Keratinocyte (primary cell): ENCODE measurements at regions not wholly inside any gene's neighbourhood (a gene's known extent, or its start where the extent isn't known, plus 50 kb on each side); places are given as distances from the start of the nearest gene placed in this dataset.

ENCODE experiments used
- DNase-seq: peaks from one replicate; pipeline ENCODE4 v3.0.0-alpha.2; 2011; ENCODE audit warnings: low read depth, missing footprints, low spot score
- FAIRE-seq: peaks from 2 replicates; lab custom pipeline; 2011; peaks lifted over from hg19 to GRCh38; lab: Jason Lieb, UNC
- H2AFZ ChIP-seq: 2 replicates; pipeline ENCODE4 v1.6.0; 2012; ENCODE audit warnings: low read length, control low read depth, inconsistent platforms; ENCODE audit not compliant: control insufficient read depth
- H3K27ac ChIP-seq: 2 replicates; pipeline ENCODE4 v1.5.1; 2011; ENCODE audit warnings: low read length; ENCODE audit not compliant: control insufficient read depth, insufficient read depth
- H3K27me3 ChIP-seq: 3 replicates; pipeline ENCODE4 v1.6.0; 2011; ENCODE audit warnings: low read length; ENCODE audit not compliant: control insufficient read depth, insufficient read depth; ENCODE audit errors: extremely low read depth
- H3K36me3 ChIP-seq, 2 experiments: 2 replicates in 1 of 2; 3 replicates in 1 of 2; pipeline ENCODE4 v1.5.1; 2011; ENCODE audit warnings: low read length in 2 of 2, mild to moderate bottlenecking in 1 of 2; ENCODE audit not compliant: control insufficient read depth in 2 of 2, insufficient read depth in 2 of 2; ENCODE audit errors: extremely low read depth in 1 of 2
- H3K4me1 ChIP-seq: 3 replicates; pipeline ENCODE4 v1.5.1; 2011; ENCODE audit warnings: low read length; ENCODE audit not compliant: control insufficient read depth, insufficient read depth; ENCODE audit errors: extremely low read depth
- H3K4me2 ChIP-seq: 3 replicates; pipeline ENCODE4 v1.6.0; 2011; ENCODE audit warnings: low read depth, low read length; ENCODE audit not compliant: control insufficient read depth, insufficient read depth; ENCODE audit errors: extremely low read depth
- H3K4me3 ChIP-seq, 3 experiments: fragments of 200-600 bp in 1 of 3; sonication (generic) in 1 of 3; 2 replicates in 2 of 3; 3 replicates in 1 of 3; pipeline ENCODE4 v1.5.1; 2011 to 2016; ENCODE audit warnings: low read length in 3 of 3, mild to moderate bottlenecking in 3 of 3, control low read depth in 2 of 3, inconsistent platforms in 1 of 3, low read depth in 1 of 3, mixed read lengths in 1 of 3, mixed run types in 1 of 3, moderate library complexity in 1 of 3; ENCODE audit not compliant: control insufficient read depth in 2 of 3, insufficient read depth in 2 of 3; ENCODE audit errors: extremely low read depth in 1 of 3
- H3K79me2 ChIP-seq: 2 replicates; pipeline ENCODE4 v1.6.0; 2012; ENCODE audit warnings: low read length; ENCODE audit not compliant: control insufficient read depth, insufficient read depth
- H3K9ac ChIP-seq: 3 replicates; pipeline ENCODE4 v1.6.0; 2011; ENCODE audit warnings: low read length; ENCODE audit not compliant: control insufficient read depth, insufficient read depth; ENCODE audit errors: extremely low read depth
- H3K9me1 ChIP-seq: 3 replicates; pipeline ENCODE4 v1.6.0; 2011; ENCODE audit warnings: low read length; ENCODE audit not compliant: control insufficient read depth, insufficient read depth; ENCODE audit errors: extremely low read depth
- H3K9me3 ChIP-seq: 2 replicates; pipeline ENCODE4 v1.5.1; 2012; ENCODE audit warnings: low read depth, low read length; ENCODE audit not compliant: control insufficient read depth
- H4K20me1 ChIP-seq: 3 replicates; pipeline ENCODE4 v1.6.0; 2011; ENCODE audit warnings: low read length; ENCODE audit not compliant: control insufficient read depth, insufficient read depth; ENCODE audit errors: extremely low read depth
- EZH2 ChIP-seq: IDR thresholded peaks from one replicate; pipeline ENCODE4 v1.6.1; 2012; ENCODE audit warnings: inconsistent platforms, mild to moderate bottlenecking, low read length, moderate library complexity
- dilution Hi-C: fragments of 300-500 bp; cut with MboI; formaldehyde crosslinking; loops from one replicate; pipeline ENCODE4 v1.7.0; 2020; ENCODE audit warnings: low sequenced_read_pairs; ENCODE audit not compliant: extremely low pct_ligation_motif_present
- TF ChIP-seq, protein P1 (sequence below), 3 experiments: IDR thresholded peaks in 1 of 3; conservative IDR thresholded peaks in 1 of 3; optimal IDR thresholded peaks in 1 of 3; 2 replicates in 2 of 3; 3 replicates in 1 of 3; pipeline versions ENCODE3 to v1.5.1; 2011; ENCODE audit warnings: low read length in 3 of 3, mild to moderate bottlenecking in 3 of 3, moderate library complexity in 2 of 3, control low read depth in 1 of 3, inconsistent platforms in 1 of 3; ENCODE audit not compliant: insufficient read depth in 2 of 3; ENCODE audit errors: extremely low read depth in 1 of 3

- Histone ChIP-seq H3K9ac (no peak overlapping the region), H2AFZ (no peak overlapping the region), H3K79me2 (peaks cover 11% of the 10 kb centered on the region), H3K9me1 (no peaks in the 10 kb centered on the region), H4K20me1 (no peaks in the 10 kb centered on the region), H3K4me2 (no peak overlapping the region), H3K36me3 (no peaks in the 10 kb centered on the region), H3K27ac (no peak overlapping the region), H3K27me3 (no peaks in the 10 kb centered on the region), H3K9me3 (no peaks in the 10 kb centered on the region), H3K4me1 (no peaks in the 10 kb centered on the region), H3K4me3 (no peak overlapping the region)
- dilution Hi-C loops: no loop called here
- no peak for TF ChIP-seq EZH2
- TF ChIP-seq, protein P1, sequence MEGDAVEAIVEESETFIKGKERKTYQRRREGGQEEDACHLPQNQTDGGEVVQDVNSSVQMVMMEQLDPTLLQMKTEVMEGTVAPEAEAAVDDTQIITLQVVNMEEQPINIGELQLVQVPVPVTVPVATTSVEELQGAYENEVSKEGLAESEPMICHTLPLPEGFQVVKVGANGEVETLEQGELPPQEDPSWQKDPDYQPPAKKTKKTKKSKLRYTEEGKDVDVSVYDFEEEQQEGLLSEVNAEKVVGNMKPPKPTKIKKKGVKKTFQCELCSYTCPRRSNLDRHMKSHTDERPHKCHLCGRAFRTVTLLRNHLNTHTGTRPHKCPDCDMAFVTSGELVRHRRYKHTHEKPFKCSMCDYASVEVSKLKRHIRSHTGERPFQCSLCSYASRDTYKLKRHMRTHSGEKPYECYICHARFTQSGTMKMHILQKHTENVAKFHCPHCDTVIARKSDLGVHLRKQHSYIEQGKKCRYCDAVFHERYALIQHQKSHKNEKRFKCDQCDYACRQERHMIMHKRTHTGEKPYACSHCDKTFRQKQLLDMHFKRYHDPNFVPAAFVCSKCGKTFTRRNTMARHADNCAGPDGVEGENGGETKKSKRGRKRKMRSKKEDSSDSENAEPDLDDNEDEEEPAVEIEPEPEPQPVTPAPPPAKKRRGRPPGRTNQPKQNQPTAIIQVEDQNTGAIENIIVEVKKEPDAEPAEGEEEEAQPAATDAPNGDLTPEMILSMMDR (optimal IDR thresholded peaks at IDR 0.05 in 1 of 3, IDR thresholded peaks at IDR 0.05 in 1 of 3, conservative IDR thresholded peaks at IDR 0.05 in 1 of 3; ENCODE audit: extremely low read depth in 1 of 3, insufficient read depth in 2 of 3, low read length in 3 of 3): no peak
- FAIRE-seq: no peak
- DNase-seq: no peak
These were observed 187.3 kb downstream of the CYB561 start for GRCh38 chr17:63258785-63259184.

GRCh38 chr17:63262751-63263476 is 183.2 kb downstream of the CYB561 start:
- peaks cover 0 to 4% of the 10 kb centered on the region in 2 experiments for H3K36me3 ChIP-seq
- no peaks in the 10 kb centered on the region for H4K20me1 ChIP-seq
- H3K27me3 ChIP-seq: no peaks in the 10 kb centered on the region
- no peaks in the 10 kb centered on the region for H3K4me1 ChIP-seq
- no peaks in the 10 kb centered on the region for H3K79me2 ChIP-seq
- no peak overlapping the region for H3K27ac ChIP-seq
- no peak overlapping the region for H3K4me2 ChIP-seq
- no peaks in the 10 kb centered on the region for H3K9me3 ChIP-seq
- no peak overlapping the region for H3K9ac ChIP-seq
- no peak overlapping the region for H2AFZ ChIP-seq
- H3K4me3 ChIP-seq: no peak overlapping the region
- TF ChIP-seq, protein P1 (optimal IDR thresholded peaks at IDR 0.05 in 1 of 3, IDR thresholded peaks at IDR 0.05 in 1 of 3, conservative IDR thresholded peaks at IDR 0.05 in 1 of 3; ENCODE audit: extremely low read depth in 1 of 3, insufficient read depth in 2 of 3, low read length in 3 of 3): no peak
- no peak for TF ChIP-seq EZH2
- dilution Hi-C loops: no loop called here
- FAIRE-seq: no peak
- DNase-seq: no peak
- no peaks in the 10 kb centered on the region for H3K9me1 ChIP-seq
